ENCODE measurements at regions not wholly inside any gene's neighbourhood (a gene's known extent, or its start where the extent isn't known, plus 50 kb on each side); places are given as distances from the start of the nearest gene placed in this dataset.

DNA sequence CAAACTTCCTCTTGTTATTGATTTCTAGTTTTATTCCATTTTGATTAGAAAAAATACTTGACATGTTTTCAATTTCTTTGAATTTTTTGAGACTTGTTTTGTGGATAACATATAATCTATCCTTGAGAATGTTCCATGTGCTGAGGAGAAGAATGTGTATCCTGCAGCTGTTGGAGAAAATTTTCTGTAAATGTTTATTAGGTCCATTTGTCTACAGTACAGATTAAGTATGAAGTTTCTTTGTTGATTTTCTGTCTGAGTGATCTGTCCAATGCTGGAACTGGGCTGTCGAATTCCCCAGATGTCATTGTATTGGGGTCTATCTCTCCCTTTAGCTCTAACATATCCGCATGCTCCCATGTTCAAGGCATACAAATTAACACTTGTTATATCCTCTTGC is 251.2 kb downstream of the CSNK1G3 start:
- DNase-seq (ENCODE audit: low spot score), result no peak

GRCh38 chr5:123756816-123757215 is 244.8 kb downstream of the CSNK1G3 start:
- no peak for DNase-seq (ENCODE audit: low spot score)

DNA sequence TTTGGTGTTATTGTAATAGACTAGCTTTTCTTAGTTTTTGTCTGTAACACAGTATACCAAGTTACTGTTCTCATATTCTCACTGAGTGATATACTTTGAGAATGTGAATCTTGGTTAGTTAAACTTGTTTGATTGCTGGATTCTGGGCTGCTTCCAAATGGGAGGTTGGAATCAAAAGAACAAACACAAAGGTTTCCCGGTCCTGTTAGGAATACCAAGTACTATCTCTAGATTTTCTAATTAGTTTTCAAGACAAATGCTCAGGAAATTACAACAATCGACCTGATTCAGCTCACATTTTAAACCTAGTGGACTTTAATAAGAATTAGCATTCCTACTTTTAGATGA is 244.3 kb downstream of the CSNK1G3 start:
- DNase-seq (ENCODE audit: low spot score), result no peak

- no peak for DNase-seq (ENCODE audit: low spot score)
Measured at GRCh38 chr5:123755653-123756317, 243.8 kb downstream of the CSNK1G3 start.

DNA sequence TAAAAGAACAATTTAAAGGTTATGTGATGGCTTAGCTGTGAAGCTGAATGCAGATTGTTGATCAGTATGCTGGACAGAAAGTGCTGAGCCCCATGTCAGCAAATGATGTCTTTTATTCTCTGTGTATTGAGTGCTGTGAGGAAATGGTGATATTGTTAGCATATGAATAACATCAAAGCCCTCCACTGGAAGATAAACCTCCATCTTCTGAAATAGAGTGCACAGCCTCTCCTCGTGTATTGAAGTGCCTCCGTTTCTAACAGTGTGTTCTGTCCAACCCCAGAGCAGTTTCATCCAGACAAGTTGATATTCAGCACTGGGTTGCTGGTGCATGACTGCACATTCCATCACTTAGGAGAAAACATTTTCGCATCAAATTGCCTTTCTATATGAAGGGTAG is 242.9 kb downstream of the CSNK1G3 start:
- no peak for DNase-seq (ENCODE audit: low spot score)

DNA sequence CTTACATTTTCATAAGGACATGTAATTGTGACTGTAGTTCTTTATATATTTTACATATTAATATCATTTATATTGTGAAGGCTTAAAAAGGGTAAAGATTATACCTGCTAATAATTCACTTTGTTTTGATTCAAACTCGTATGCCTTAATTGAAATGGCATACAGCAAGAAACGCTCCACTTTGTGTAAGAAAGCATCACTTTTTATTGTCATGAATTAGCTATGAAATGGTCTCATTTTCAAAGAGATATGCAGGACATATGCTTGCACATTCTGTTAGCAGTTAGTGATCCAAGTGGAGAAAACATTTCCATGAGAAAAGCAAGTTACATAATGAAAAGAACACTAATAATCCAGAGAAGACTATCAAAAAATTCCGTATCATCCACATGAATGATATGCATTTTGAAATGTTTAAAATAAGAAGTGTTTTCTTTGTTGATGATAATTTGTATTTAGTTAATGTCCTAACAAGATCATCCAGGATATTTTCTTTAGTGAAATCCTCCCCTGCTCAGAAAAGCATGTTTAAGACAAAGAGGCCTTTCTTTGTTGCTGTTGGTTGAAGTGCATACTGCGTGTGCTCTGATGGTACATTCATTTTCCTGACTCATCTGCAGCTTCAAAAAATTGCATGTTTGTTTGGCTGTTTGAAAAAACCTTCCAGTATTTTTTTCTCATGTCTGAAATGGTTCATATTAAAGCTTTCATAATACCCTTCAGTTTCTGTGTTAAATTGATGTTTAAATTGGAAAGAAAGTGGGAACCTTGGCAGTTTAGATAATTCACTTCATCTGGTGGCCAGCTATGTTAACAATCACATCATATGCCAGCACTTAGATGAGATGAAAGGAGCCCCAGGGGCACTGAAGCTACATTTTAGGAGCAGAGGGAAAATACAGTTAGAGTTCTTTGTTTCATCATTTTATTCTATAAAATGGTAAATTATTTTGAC is 242.2 kb downstream of the CSNK1G3 start:
- DNase-seq (ENCODE audit: low spot score), result no peak

DNA sequence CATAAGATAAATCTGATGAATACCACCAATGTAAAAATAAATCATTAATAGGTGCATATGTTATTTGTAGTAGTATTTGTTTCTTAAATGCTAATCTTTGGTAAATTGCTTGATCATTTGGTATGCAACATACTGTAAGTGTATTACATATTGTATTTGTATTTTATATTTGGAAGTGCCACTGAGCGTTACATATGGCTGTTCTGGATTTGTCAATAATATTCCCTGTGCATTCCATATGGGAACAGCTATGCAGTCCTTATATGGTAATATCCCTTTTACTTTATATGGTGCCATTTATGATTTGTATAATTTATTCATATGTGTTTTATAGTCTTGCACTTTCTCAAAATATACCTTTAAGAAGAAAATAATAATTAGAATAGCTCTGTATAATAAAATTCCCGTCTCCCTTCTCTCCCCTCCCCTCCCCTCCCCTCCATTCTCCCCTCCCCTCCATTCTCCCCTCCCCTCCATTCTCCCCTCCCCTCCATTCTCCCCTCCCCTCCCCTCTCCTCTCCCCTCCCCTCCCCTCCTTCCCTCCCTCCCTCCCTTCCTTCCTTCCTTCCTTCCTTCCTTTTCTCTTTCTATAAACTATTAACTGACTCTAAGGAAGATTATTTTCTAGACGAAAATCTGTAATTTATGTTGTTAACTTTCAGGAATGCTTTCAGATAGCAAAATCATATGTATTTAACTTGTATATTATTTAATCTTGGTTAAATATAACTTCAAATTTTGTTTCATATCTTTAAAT is 241.4 kb downstream of the CSNK1G3 start:
- no peak for DNase-seq (ENCODE audit: low spot score)

DNA sequence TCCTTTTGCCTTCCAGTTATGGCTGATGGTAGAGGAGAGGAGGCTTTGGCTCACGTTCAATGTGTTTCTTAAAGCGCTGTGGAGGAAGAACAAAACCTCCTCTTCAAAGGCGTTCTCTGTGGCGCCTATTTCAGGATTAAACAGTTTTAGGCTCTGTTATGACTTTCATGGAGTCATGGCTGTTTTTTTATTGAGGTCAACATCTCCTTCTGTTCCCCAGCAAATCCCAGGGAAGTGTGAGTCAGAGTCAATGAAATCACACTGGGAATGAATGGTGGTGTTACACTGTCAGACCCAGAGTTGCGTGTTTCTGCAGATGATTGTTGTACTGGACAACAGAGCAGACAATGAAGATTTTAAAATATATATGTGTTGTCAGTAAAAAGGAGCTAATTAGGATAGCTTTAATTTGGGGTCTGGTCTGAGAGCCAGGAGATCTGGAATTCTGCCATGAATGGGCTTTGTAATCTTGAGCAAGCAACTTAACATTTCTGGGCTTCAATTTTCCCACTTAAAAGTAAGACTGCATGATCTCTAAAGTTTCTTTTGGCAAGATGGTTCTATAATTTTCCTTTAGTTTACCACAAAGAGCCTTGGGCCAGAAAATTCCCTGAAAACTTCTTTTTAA is 240.7 kb downstream of the CSNK1G3 start:
- DNase-seq (ENCODE audit: low spot score), result no peak

GRCh38 chr5:123751670-123752069 is 239.7 kb downstream of the CSNK1G3 start:
- DNase-seq (ENCODE audit: low spot score), result no peak

DNA sequence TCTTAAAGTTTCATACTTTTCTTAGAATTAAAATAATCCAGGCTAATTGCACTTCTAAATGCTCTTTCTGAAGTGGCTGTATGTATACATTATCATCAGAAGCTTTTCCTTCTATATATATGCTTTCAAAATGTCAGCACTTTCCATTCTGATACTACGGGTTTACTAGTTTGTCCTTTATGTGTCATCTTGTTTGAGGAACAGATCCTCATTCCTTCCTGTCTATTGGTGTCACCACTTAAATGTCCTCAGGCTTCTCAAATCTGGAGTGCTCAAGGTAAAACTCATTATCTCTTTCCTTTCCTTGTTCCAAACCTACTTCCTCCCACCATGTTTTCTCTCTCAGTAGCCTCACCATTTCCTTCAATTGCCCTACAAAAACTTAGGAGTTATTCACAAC is 236.3 kb downstream of the CSNK1G3 start:
- DNase-seq (ENCODE audit: low spot score), result no peak

- no peak for DNase-seq (ENCODE audit: low spot score)
Measured at GRCh38 chr5:123746683-123747360, 234.8 kb downstream of the CSNK1G3 start.

DNA sequence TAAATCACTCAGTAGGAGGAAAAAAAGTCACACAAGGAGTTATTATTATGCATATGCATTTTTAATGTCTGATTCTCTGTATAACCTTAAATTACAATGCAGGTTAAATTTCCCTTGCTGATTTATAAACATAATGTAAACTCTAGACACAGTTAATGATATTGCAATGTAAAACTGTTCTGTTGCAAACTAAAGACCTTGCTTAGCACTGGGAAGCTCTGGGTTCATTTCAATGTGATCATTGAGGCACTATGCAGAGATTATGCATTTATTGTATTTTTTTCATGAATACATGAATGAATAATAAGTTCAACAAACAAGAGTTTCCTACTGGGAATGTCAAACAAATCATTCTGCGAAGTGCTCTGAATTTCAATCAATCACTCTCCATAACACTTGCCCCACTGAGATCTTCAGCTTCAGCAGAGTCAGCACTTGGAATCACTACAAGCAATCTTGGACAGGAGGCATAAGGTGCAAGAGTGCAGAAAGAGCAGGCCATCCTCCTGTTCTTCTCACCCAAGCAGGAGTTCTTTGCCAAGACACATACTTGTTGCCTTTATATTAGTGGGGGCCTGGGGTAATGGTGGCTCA is 232.1 kb downstream of the CSNK1G3 start:
- no peak for DNase-seq (ENCODE audit: low spot score)

DNA sequence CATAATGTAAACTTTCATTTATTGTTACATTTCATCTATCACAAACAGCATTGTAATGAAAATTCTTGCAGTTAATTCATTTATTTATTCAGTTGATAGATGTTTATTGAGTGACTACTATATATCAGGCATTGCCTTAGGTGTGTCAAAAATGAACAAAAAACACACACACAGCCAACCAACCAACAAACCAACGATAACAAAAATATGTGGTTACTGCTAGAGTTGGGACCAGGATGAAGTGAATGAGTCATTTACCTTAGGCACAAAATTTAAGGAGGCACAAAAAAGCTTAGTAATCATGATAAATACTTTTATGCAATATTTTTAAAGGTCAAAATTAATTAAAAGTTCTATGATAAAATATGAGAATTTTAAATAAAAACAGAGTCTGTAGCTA is 223.4 kb downstream of the CSNK1G3 start:
- no peak for DNase-seq (ENCODE audit: low spot score)

DNA sequence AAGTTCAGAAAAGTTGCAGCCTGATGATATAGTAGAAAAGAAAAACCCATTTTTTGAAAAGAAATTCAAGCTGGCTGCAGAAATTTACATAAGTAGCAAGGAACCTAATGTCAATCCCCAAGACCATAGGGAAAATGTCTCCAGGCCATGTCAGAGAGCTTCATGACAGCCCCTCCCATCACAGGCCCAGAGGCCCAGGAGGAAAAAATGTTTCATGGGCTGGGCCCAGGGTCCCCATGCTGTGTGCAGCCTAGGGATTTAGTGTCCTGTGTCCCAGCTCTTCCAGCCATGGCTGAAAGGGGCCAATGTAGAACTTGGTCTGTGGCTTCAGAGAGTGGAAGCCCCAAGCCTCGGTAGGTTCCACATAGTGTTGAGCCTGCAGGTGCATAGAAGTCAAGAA is 220.3 kb downstream of the CSNK1G3 start:
- no peak for DNase-seq (ENCODE audit: low spot score)

- DNase-seq (ENCODE audit: low spot score), result no peak
Measured at GRCh38 chr5:123722451-123722850, 210.5 kb downstream of the CSNK1G3 start.

DNA sequence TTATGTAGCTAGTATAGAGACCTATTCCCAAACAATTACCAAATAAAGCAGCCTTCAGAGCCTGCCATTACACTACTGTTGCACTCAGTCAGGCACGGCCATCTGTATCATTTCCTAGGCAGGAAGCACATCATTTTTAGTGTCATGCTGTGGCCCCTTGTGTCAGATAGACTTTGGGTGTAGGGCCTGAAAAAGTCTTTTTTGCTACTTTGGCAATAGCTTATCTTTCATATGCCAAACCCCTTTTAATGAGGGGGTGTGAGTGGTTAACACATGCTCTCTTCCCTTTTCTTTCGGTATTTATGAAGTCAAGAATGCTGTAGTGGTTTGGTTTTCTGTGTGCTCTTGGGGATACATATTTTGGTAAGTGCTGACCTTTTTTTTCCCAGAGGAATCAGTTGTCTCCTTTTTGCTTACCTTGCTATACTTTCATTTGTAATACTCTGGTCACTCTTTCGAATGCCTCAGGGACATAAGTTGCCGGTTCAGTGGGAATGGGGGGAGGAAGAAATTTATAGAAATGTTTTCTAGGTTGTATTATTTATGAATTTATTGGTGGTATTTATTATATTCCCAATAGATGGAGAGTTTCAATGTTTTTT is 209.8 kb downstream of the CSNK1G3 start:
- DNase-seq (ENCODE audit: low spot score), result no peak

DNA sequence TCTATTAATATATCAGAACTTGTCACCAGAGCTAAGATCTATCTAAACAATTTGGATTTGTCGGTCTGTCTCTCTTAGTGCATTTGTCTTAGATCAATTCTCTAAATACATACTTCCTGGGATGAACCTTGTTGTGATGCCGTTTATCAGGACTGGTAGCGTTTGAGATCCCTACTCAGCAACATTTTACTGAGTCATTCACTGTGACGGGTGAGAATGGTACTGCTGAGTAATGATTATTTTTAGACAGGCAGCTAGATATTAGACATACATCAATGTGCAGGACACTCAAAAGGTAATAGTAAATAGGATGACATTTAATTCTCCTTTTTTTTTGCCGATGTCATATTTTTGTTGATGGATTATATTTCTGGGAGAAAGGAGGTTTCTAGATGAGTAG is 209.0 kb downstream of the CSNK1G3 start:
- DNase-seq (ENCODE audit: low spot score), result no peak

- DNase-seq (ENCODE audit: low spot score), result no peak
Measured at GRCh38 chr5:123720339-123720738, 208.4 kb downstream of the CSNK1G3 start.

GRCh38 chr5:123719004-123719403 is 207.0 kb downstream of the CSNK1G3 start:
- DNase-seq (ENCODE audit: low spot score), result no peak

DNA sequence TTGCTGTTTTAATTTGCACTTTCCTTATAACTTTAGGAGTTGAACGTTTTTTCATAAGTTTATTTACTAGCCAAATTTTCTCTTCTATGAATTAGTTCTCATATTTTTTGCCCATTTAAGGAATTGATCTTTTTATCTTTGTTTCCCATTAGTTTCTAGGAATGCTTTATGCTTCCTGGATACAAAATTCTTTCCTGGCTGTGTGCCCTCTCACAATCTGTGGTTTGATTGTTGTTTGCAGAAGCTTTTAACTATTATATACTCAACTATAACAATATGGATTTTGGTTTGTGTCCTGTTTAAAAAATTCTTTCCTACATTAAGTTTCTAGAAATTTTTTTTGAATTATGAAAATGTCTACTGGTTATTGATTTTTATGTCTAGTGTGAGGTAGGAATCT is 206.3 kb downstream of the CSNK1G3 start:
- no peak for DNase-seq (ENCODE audit: low spot score)

GRCh38 chr5:123717139-123717538 is 205.2 kb downstream of the CSNK1G3 start:
- DNase-seq (ENCODE audit: low spot score), result no peak

Measured in SW480 (cell line).